ENCODE measurements at regions not wholly inside any gene's neighbourhood (a gene's known extent, or its start where the extent isn't known, plus 50 kb on each side); places are given as distances from the start of the nearest gene placed in this dataset.

- no peak overlapping the region for H3K4me3 ChIP-seq
- CTCF ChIA-PET = no interaction called here
- H3K9me2 ChIP-seq (ENCODE audit: insufficient read depth) = no peaks in the 10 kb centered on the region
- BruUV-seq (replicated peaks) = no TSS peak
- no peaks in the 10 kb centered on the region for H3K79me2 ChIP-seq (ENCODE audit: low read depth)
- no peaks in the 10 kb centered on the region; the same call in 1 of the 2 replicates for H3K9me3 ChIP-seq (ENCODE audit: insufficient read depth, low read depth)
- H3K27ac ChIP-seq = no peak overlapping the region
- no peaks in the 10 kb centered on the region for H3K36me3 ChIP-seq (ENCODE audit: low read depth)
- TF ChIP-seq EZH2 (IDR thresholded peaks at IDR 0.05; ENCODE audit: low read depth) = no peak
- no peak for TF ChIP-seq CTCF (conservative IDR thresholded peaks at IDR 0.05)
- no peaks in the 10 kb centered on the region for H3K4me1 ChIP-seq (replicated peaks; ENCODE audit: insufficient read depth)
- H3F3A ChIP-seq (ENCODE audit: insufficient read depth, low read depth) = no peaks in the 10 kb centered on the region
- intact Hi-C loops (cut with micrococcal nuclease; ENCODE audit: unreplicated experiment) = no loop called here
- DNase-seq = no peak
- H3K4me2 ChIP-seq = no peak overlapping the region
- H2AFZ ChIP-seq = no peak overlapping the region
- POLR2A ChIA-PET (ENCODE audit: unreplicated experiment) = no interaction called here
- H4K20me1 ChIP-seq (ENCODE audit: insufficient read depth) = no peaks in the 10 kb centered on the region
- no peaks in the 10 kb centered on the region for H3K27me3 ChIP-seq (ENCODE audit: insufficient read depth, low read depth)
Observed at GRCh38 chr7:10733747-10734146, 239.9 kb upstream of the PHF14 start.

- Histone ChIP-seq H3K4me1 (replicated peaks; ENCODE audit: insufficient read depth) (no peaks in the 10 kb centered on the region), H3K4me2 (no peak overlapping the region), H3K4me3 (no peak overlapping the region), H3K27me3 (ENCODE audit: insufficient read depth, low read depth) (no peaks in the 10 kb centered on the region), H3K79me2 (ENCODE audit: low read depth) (no peaks in the 10 kb centered on the region), H3K9me2 (ENCODE audit: insufficient read depth) (no peaks in the 10 kb centered on the region), H3K36me3 (ENCODE audit: low read depth) (no peaks in the 10 kb centered on the region), H3K9me3 (ENCODE audit: insufficient read depth, low read depth) (no peaks in the 10 kb centered on the region; the same call in 1 of the 2 replicates), H3K27ac (no peak overlapping the region), H2AFZ (no peak overlapping the region), H3F3A (ENCODE audit: insufficient read depth, low read depth) (no peaks in the 10 kb centered on the region), H4K20me1 (ENCODE audit: insufficient read depth) (no peaks in the 10 kb centered on the region)
- no TSS peak for BruUV-seq (replicated peaks)
- ChIA-PET CTCF (no interaction called here), POLR2A (ENCODE audit: unreplicated experiment) (no interaction called here)
- intact Hi-C loops (cut with micrococcal nuclease; ENCODE audit: unreplicated experiment) = no loop called here
- TF ChIP-seq EZH2 (IDR thresholded peaks at IDR 0.05; ENCODE audit: low read depth) (no peak), CTCF (conservative IDR thresholded peaks at IDR 0.05) (no peak)
- no peak for DNase-seq
Observed at GRCh38 chr7:10734595-10734994, 239.1 kb upstream of the PHF14 start.

GRCh38 chr7:10739401-10739800 lies 234.3 kb upstream of the PHF14 start:
- Histone ChIP-seq H4K20me1 (ENCODE audit: insufficient read depth) (no peaks in the 10 kb centered on the region), H3K4me1 (replicated peaks; ENCODE audit: insufficient read depth) (no peaks in the 10 kb centered on the region), H3F3A (ENCODE audit: insufficient read depth, low read depth) (no peaks in the 10 kb centered on the region), H2AFZ (no peak overlapping the region), H3K9me2 (ENCODE audit: insufficient read depth) (no peaks in the 10 kb centered on the region), H3K36me3 (ENCODE audit: low read depth) (no peaks in the 10 kb centered on the region), H3K79me2 (ENCODE audit: low read depth) (no peaks in the 10 kb centered on the region), H3K27me3 (ENCODE audit: insufficient read depth, low read depth) (peaks cover 18% of the 10 kb centered on the region; the same call in 1 of the 2 replicates), H3K27ac (no peak overlapping the region), H3K4me3 (no peak overlapping the region), H3K9me3 (ENCODE audit: insufficient read depth, low read depth) (no peaks in the 10 kb centered on the region), H3K4me2 (no peak overlapping the region)
- no TSS peak for BruUV-seq (replicated peaks)
- TF ChIP-seq CTCF (conservative IDR thresholded peaks at IDR 0.05) (no peak), EZH2 (IDR thresholded peaks at IDR 0.05; ENCODE audit: low read depth) (no peak)
- no peak for DNase-seq
- intact Hi-C loops (cut with micrococcal nuclease; ENCODE audit: unreplicated experiment) = no loop called here
- CTCF ChIA-PET = no interaction called here
- POLR2A ChIA-PET (ENCODE audit: unreplicated experiment) = no interaction called here
